K562 (cell line): ENCODE measurements at regions not wholly inside any gene's neighbourhood (a gene's known extent, or its start where the extent isn't known, plus 50 kb on each side); places are given as distances from the start of the nearest gene placed in this dataset.

Experiments
- ATAC-seq: fragments of 200-7000 bp; cut with Tn5 transposase; 3 replicates; pipeline ENCODE4 v1.9.1; 2020; ENCODE audit warnings: moderate library complexity
- BruUV-seq: library from RNA; stranded (reverse); fragments of 400-500 nt; replicated peaks from 2 replicates; lab custom pipeline; 2021; lab: Mats Ljungman, UMichigan
- CTCF ChIA-PET: fragments of 300-600 bp; formaldehyde crosslinking; extraction: SDS; loops from one replicate; lab custom pipeline; 2021; ENCODE audit warnings: low intra/inter-chr PET ratio; lab: Yijun Ruan, JAX
- POLR2A ChIA-PET: fragments of 300-600, 350-650 bp; sonication (Branson Sonifier 250); formaldehyde crosslinking; extraction: SDS; loops from one replicate; lab custom pipeline; 2021; ENCODE audit warnings: antibody characterized with exemption, inconsistent platforms; lab: Yijun Ruan, JAX
- DNase-seq, 4 experiments: peaks; one replicate each; pipeline versions ENCODE4 v3.0.0 to v3.0.0-alpha.2; 2011 to 2018; ENCODE audit warnings: low spot score in 3 of 4, mixed read lengths in 3 of 4; ENCODE audit errors: extremely low read depth in 1 of 4
- FAIRE-seq: peaks from 2 replicates; lab custom pipeline; 2011; peaks lifted over from hg19 to GRCh38; lab: Jason Lieb, UNC
- H2AFZ ChIP-seq: 2 replicates; pipeline ENCODE4 v1.6.0; 2011; ENCODE audit warnings: low read depth, low read length, control low read depth, inconsistent platforms
- H3K27ac ChIP-seq: fragments of 200-600 bp; 3 replicates; pipeline ENCODE4 v1.8.0; 2011; ENCODE audit warnings: low read depth, mild to moderate bottlenecking, control low read depth, inconsistent platforms, low read length, moderate library complexity, mixed read lengths; ENCODE audit errors: extremely low read depth
- H3K27me3 ChIP-seq, 2 experiments: fragments of 300-600 bp in 1 of 2; 2 replicates in 1 of 2; 3 replicates in 1 of 2; pipeline versions ENCODE4 v1.6.0 to v1.8.0; 2011; ENCODE audit warnings: inconsistent platforms in 2 of 2, low read length in 2 of 2, mild to moderate bottlenecking in 1 of 2, mixed read lengths in 1 of 2, moderate library complexity in 1 of 2; ENCODE audit not compliant: control insufficient read depth in 2 of 2, insufficient read depth in 2 of 2
- H3K36me3 ChIP-seq: fragments of 300-600 bp; 3 replicates; pipeline ENCODE4 v1.8.0; 2011; ENCODE audit warnings: mild to moderate bottlenecking, low read length, inconsistent platforms; ENCODE audit not compliant: control insufficient read depth, insufficient read depth
- H3K4me1 ChIP-seq, 2 experiments: fragments of 200-600 bp in 1 of 2; replicated peaks in 1 of 2; 2 replicates in 1 of 2; 3 replicates in 1 of 2; pipeline versions ENCODE4 v1.5.1 to v1.8.0; 2011; ENCODE audit warnings: inconsistent platforms in 2 of 2, low read length in 2 of 2, mild to moderate bottlenecking in 1 of 2, mixed read lengths in 1 of 2, moderate library complexity in 1 of 2; ENCODE audit not compliant: control insufficient read depth in 2 of 2, insufficient read depth in 2 of 2
- H3K4me2 ChIP-seq: 2 replicates; pipeline ENCODE4 v1.6.1; 2011; ENCODE audit warnings: low read length, control low read depth, inconsistent platforms, mixed read lengths; ENCODE audit not compliant: insufficient read depth
- H3K4me3 ChIP-seq: fragments of 200-600 bp; sonication (generic), shearing (Covaris generic); 2 replicates; pipeline ENCODE4 v1.5.1; 2016; ENCODE audit warnings: control low read depth, inconsistent platforms
- H3K79me2 ChIP-seq: fragments of 200-600 bp; 3 replicates; pipeline ENCODE4 v1.8.0; 2011; ENCODE audit warnings: low read length, inconsistent platforms; ENCODE audit not compliant: control insufficient read depth, insufficient read depth
- H3K9ac ChIP-seq, 2 experiments: 2 replicates each; pipeline versions ENCODE4 v1.6.0 to v1.6.1; 2011; ENCODE audit warnings: low read depth in 2 of 2, low read length in 2 of 2, control low read depth in 1 of 2, inconsistent platforms in 1 of 2, mild to moderate bottlenecking in 1 of 2, mixed read lengths in 1 of 2; ENCODE audit not compliant: insufficient read depth in 1 of 2
- H3K9me1 ChIP-seq: one replicate; pipeline ENCODE4 v1.6.0; 2011; ENCODE audit warnings: inconsistent platforms, mild to moderate bottlenecking, low read length, moderate library complexity; ENCODE audit not compliant: control insufficient read depth, insufficient read depth
- H3K9me3 ChIP-seq: replicated peaks from 2 replicates; pipeline ENCODE4 v1.5.1; 2011; ENCODE audit warnings: low read depth, low read length, inconsistent platforms; ENCODE audit not compliant: control insufficient read depth, insufficient read depth
- H4K20me1 ChIP-seq: replicated peaks from 2 replicates; pipeline ENCODE4 v1.6.1; 2011; ENCODE audit warnings: low read length, inconsistent platforms, mixed read lengths; ENCODE audit not compliant: control insufficient read depth, insufficient read depth
- IFI16 ChIP-seq: fragments of 250-450 bp; sonication (Bioruptor Pico); IDR thresholded peaks from 2 replicates; pipeline ENCODE4 v2.1.2; 2022; ENCODE audit warnings: mild to moderate bottlenecking, inconsistent platforms
- MAFK ChIP-seq: IDR thresholded peaks from 2 replicates; pipeline ENCODE4 v1.6.1; 2011; ENCODE audit warnings: low read length, improper control_type of control experiment
- MYC ChIP-seq, 2 experiments: fragments of 250-450 bp in 1 of 2; sonication (Bioruptor Pico) in 1 of 2; IDR thresholded peaks; 2 replicates each; pipeline versions ENCODE4 v1.5.1 to v1.6.1; 2012 to 2021; ENCODE audit warnings: low read depth in 2 of 2, borderline replicate concordance in 1 of 2, improper control_type of control experiment in 1 of 2, low read length in 1 of 2, mild to moderate bottlenecking in 1 of 2, moderate library complexity in 1 of 2
- NR3C1 ChIP-seq: sonication (generic); formaldehyde crosslinking; IDR thresholded peaks from 2 replicates; pipeline ENCODE4 v1.8.1; 2022; ENCODE audit warnings: missing genetic modification reagents
- PHB ChIP-seq: fragments of 250-450 bp; sonication (Bioruptor Pico); IDR thresholded peaks from 2 replicates; pipeline ENCODE4 v1.5.0; 2021
- PRPF4 ChIP-seq: fragments of 200-400 bp; formaldehyde crosslinking; IDR thresholded peaks from one replicate; pipeline ENCODE4 v1.6.1; 2017; ENCODE audit warnings: low read length, low read depth, mild to moderate bottlenecking; ENCODE audit not compliant: insufficient read depth, poor library complexity, severe bottlenecking
- RCOR1 ChIP-seq, 2 experiments: IDR thresholded peaks; 2 replicates each; pipeline ENCODE4 v1.6.1; 2012; ENCODE audit warnings: low read depth in 2 of 2, low read length in 2 of 2, borderline replicate concordance in 1 of 2, improper control_type of control experiment in 1 of 2
- SRSF1 ChIP-seq: fragments of 200-400 bp; formaldehyde crosslinking; IDR thresholded peaks from 2 replicates; pipeline ENCODE4 v1.6.1; 2017; ENCODE audit warnings: mild to moderate bottlenecking, low read depth, low read length, moderate library complexity
- SRSF7 ChIP-seq: fragments of 200-400 bp; formaldehyde crosslinking; optimal IDR thresholded peaks from 2 replicates; pipeline ENCODE3; 2017; ENCODE audit warnings: mild to moderate bottlenecking, low read depth, low read length
- SUPT5H ChIP-seq: fragments of 450-650 bp; IDR thresholded peaks from 2 replicates; pipeline ENCODE4 v1.6.1; 2016
- TFAM ChIP-seq: fragments of 250-450 bp; sonication (Bioruptor Pico); conservative IDR thresholded peaks from 2 replicates; pipeline ENCODE4 v1.5.0; 2021; ENCODE audit warnings: mild to moderate bottlenecking, moderate library complexity
- ZNF121 ChIP-seq: sonication (generic); formaldehyde crosslinking; conservative IDR thresholded peaks from 2 replicates; pipeline ENCODE4 v1.8.0; 2022; ENCODE audit warnings: missing genetic modification reagents
- WGBS: fragments of 100-300 bp; shearing (Covaris generic); methylation state at CpG from one replicate; pipeline ENCODE4 v1.1.6; 2016; ENCODE audit warnings: low coverage, mixed read lengths; ENCODE audit not compliant: insufficient coverage; ENCODE audit errors: missing lambda C conversion rate; 5-methylcytosine and 5-hydroxymethylcytosine counted together
- in situ Hi-C: fragments of 300-500 bp; cut with MboI; formaldehyde crosslinking; loops from 4 replicates; pipeline ENCODE4 v1.15.0; 2018; ENCODE audit warnings: inconsistent platforms, mixed read lengths
- intact Hi-C: fragments of 100-400 bp; cut with micrococcal nuclease; formaldehyde crosslinking; loops from 2 replicates; pipeline ENCODE4 v1.14.2; 2022
- TF ChIP-seq, protein P1 (sequence below): fragments of 450-650 bp; IDR thresholded peaks from 2 replicates; pipeline ENCODE4 v1.6.1; 2016; ENCODE audit warnings: antibody characterized with exemption
- TF ChIP-seq, protein P2 (sequence below), 2 experiments: fragments of 450-650 bp in 1 of 2; sonication (generic) in 1 of 2; formaldehyde crosslinking in 1 of 2; IDR thresholded peaks; 2 replicates each; pipeline versions ENCODE4 v1.7.1 to v1.9.0; 2016 to 2022; ENCODE audit warnings: inconsistent platforms in 1 of 2, mild to moderate bottlenecking in 1 of 2, missing genetic modification reagents in 1 of 2

DNA sequence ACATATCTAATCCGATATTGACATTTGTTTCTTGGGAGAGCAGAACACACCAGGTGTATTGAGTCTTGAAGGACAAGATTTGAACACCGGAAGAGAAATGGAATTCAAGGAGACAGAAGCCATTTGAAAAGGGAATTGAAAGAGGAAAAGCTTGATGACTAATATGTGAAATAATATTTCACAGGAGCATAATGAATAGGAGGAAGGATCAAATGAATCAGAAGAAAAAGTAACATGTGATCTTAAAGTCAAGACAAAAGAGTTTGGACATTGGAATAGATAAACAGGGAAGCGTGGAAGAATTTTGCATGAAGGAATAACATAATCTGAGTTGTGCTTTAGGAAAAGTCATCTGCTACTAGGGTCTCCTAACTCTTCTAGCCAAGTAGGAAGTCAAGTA, 145.5 kb upstream of the PDHA2 start:
- no peak overlapping the region for H3K4me3 ChIP-seq
- ATAC-seq = no peak
- WGBS = 0% methylated on average over 3 of the region's 3 CpGs
- H3K27me3 ChIP-seq = no peaks in the 10 kb centered on the region
- no peaks in the 10 kb centered on the region for H3K9me1 ChIP-seq
- no peaks in the 10 kb centered on the region for H3K36me3 ChIP-seq
- no peaks in the 10 kb centered on the region for H3K79me2 ChIP-seq
- DNase-seq = no peak
- no peak overlapping the region for H2AFZ ChIP-seq
- no peak for FAIRE-seq
- ChIA-PET POLR2A (no interaction called here), CTCF (no interaction called here)
- H3K9me3 ChIP-seq = no peaks in the 10 kb centered on the region; the same call in 1 of the 2 replicates
- in situ Hi-C loops = no loop called here
- no peaks in the 10 kb centered on the region for H3K4me1 ChIP-seq
- intact Hi-C loops = no loop called here
- no peak overlapping the region for H3K27ac ChIP-seq
- no TSS peak for BruUV-seq
- H3K4me2 ChIP-seq = no peak overlapping the region
- no peak overlapping the region for H3K9ac ChIP-seq
- no peaks in the 10 kb centered on the region for H4K20me1 ChIP-seq
- TF ChIP-seq, protein P1, sequence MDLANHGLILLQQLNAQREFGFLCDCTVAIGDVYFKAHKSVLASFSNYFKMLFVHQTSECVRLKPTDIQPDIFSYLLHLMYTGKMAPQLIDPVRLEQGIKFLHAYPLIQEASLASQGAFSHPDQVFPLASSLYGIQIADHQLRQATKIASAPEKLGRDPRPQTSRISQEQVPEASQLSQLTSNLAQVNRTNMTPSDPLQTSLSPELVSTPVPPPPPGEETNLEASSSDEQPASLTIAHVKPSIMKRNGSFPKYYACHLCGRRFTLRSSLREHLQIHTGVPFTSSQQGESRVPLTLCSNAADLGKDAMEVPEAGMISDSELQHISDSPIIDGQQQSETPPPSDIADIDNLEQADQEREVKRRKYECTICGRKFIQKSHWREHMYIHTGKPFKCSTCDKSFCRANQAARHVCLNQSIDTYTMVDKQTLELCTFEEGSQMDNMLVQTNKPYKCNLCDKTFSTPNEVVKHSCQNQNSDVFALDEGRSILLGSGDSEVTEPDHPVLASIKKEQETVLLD = no peak
- TF ChIP-seq SUPT5H (no peak), SRSF1 (no peak), MYC (IDR thresholded peaks at IDR 0.05; ENCODE audit: low read depth, low read length) (no peak), MYC (CRISPR knock-in tag; IDR thresholded peaks at IDR 0.05; ENCODE audit: borderline replicate concordance, low read depth) (no peak), MAFK (no peak), PRPF4 (no peak), IFI16 (CRISPR knock-in tag) (no peak), TFAM (CRISPR knock-in tag) (no peak), SRSF7 (no peak), PHB (CRISPR knock-in tag) (no peak), ZNF121 (CRISPR knock-in tag) (no peak), RCOR1 (IDR thresholded peaks at IDR 0.05; ENCODE audit: borderline replicate concordance in 1 of 2, low read depth in 2 of 2, low read length in 2 of 2) (no peak), NR3C1 (CRISPR knock-in tag) (no peak)
- TF ChIP-seq, protein P2, sequence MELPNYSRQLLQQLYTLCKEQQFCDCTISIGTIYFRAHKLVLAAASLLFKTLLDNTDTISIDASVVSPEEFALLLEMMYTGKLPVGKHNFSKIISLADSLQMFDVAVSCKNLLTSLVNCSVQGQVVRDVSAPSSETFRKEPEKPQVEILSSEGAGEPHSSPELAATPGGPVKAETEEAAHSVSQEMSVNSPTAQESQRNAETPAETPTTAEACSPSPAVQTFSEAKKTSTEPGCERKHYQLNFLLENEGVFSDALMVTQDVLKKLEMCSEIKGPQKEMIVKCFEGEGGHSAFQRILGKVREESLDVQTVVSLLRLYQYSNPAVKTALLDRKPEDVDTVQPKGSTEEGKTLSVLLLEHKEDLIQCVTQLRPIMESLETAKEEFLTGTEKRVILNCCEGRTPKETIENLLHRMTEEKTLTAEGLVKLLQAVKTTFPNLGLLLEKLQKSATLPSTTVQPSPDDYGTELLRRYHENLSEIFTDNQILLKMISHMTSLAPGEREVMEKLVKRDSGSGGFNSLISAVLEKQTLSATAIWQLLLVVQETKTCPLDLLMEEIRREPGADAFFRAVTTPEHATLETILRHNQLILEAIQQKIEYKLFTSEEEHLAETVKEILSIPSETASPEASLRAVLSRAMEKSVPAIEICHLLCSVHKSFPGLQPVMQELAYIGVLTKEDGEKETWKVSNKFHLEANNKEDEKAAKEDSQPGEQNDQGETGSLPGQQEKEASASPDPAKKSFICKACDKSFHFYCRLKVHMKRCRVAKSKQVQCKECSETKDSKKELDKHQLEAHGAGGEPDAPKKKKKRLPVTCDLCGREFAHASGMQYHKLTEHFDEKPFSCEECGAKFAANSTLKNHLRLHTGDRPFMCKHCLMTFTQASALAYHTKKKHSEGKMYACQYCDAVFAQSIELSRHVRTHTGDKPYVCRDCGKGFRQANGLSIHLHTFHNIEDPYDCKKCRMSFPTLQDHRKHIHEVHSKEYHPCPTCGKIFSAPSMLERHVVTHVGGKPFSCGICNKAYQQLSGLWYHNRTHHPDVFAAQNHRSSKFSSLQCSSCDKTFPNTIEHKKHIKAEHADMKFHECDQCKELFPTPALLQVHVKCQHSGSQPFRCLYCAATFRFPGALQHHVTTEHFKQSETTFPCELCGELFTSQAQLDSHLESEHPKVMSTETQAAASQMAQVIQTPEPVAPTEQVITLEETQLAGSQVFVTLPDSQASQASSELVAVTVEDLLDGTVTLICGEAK (IDR thresholded peaks at IDR 0.05) = no peak
- TF ChIP-seq, protein P2 (CRISPR knock-in tag; IDR thresholded peaks at IDR 0.05) = no peak
